Fibroblast of skin of left biceps (primary cell): ENCODE measurements at regions not wholly inside any gene's neighbourhood (a gene's known extent, or its start where the extent isn't known, plus 50 kb on each side); places are given as distances from the start of the nearest gene placed in this dataset.
A peak's percentile ranks its signal among the peaks of the same experiment; 100 is the strongest.

Source experiments
- DNase-seq, 2 experiments: peaks; one replicate each; pipeline ENCODE4 v3.0.0-alpha.2; 2013; ENCODE audit warnings: low read depth in 2 of 2

DNA sequence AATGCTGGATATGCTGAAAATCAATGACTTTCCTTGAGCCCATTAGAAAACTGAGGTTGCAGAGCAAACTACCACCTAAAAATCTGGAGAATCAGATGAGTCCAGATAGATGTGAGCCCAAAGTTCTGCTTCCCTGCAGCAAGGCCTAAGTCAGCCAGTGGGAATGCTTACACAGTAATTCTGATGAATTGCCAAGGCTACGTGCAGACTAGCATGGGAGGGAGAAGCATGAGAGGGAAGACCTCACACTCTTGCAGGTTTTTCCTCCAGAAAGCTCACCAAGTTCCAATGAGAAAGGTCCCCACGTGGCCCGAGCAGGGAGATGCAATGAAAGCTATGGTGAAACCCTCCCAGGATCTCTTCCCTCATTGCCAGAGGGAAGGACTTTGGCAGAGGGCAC lies 104.8 kb upstream of the SIRPA start:
- DNase-seq, result no peak

DNA sequence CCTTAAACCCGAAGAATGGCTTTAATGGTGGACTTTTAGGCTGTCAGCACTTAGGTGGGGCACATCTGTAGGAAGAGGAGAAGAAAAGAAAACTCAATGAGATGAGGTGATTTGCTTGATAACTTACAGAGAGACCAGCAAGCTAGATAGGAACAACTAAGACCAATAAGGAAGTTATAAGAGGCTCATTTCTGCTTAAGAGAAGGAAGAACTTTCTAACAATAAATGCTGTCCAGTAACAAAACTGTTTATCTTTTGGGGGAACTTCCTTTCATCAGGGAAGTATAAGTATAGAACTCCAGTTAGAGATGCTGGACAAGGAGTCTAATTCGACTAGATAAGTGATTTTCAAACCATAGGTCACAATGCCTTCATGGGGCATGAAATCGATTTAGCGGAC lies 107.2 kb upstream of the SIRPA start:
- no peak for DNase-seq

DNA sequence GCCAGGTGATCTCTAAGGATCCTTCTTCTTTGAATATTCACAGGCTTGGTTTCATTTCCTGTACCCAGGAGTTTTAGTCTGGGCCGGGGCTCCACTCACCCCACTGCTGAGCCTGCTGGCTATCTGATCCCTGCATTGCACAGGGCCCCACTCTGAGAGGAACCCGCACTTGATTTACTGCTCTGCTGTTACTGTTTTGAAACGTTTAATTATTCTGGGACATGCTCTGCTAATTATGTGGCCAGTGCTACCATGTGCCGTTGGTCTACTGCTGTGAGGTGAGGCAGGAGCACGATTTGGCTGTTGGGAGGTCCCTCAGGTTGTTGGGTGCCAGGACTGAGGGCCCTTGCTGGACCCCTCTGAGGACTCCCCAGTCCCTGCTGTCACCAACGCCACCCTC lies 108.7 kb upstream of the SIRPA start:
- DNase-seq, result no peak

DNA sequence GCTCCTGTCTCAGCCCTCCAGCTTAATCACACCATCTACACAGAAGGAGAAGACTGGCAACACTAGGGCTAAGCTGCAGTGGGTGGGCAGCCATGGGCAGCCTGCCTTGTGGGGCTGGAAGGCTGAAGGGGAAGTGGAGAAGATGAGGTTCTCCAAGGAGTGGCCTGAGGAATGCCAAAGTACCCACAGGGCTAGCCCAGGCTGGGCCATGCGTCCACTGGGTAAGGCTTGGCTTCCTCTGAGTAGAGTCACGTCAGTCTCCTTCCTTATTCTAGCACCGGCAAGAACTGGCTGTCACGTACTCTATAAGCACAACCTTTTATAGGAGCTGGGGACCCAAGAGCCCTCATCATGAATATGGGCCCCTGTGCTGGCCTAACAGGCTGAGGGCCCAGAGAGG lies 110.6 kb upstream of the SIRPA start:
- no peak for DNase-seq

DNA sequence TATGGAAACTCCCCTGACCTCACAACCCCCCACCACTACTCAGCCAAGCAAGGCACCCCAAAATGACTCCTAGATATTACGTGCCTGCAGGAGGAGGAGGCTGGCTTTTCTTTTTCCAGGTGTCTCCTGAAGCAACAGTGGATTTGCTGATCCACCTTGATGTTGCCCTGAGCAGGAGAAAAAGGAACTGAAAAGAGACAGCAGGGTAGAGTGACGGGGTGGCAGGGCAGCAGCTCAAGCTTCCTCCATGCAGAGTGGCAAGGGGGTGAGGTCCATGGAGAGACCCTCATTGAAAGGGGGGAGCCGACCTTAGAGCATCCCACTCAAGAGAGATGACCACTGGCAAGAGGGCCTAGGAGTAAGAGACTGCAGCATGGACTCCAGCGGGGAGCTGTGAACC lies 112.0 kb upstream of the SIRPA start:
- no peak for DNase-seq

DNA sequence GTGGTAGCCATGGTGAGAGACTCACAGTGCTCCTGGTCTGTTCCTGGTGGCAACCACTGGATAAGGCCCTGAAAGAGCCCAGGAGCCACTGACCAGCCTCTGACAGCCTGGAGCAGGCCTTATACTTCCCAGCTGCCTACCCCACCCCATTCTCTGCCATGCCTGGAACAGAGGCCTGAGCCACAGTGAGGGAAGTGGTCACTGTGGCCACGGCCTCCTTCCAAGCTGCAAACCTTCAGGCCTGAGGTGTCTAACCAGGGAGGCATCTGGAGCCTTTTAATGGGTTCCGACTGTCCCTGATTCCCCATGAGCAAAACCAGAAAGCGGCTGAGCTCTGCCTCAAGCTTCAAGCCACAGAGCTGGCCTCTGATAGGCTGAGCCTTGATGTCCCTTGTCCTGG lies 113.0 kb upstream of the SIRPA start:
- DNase-seq, result no peak

DNA sequence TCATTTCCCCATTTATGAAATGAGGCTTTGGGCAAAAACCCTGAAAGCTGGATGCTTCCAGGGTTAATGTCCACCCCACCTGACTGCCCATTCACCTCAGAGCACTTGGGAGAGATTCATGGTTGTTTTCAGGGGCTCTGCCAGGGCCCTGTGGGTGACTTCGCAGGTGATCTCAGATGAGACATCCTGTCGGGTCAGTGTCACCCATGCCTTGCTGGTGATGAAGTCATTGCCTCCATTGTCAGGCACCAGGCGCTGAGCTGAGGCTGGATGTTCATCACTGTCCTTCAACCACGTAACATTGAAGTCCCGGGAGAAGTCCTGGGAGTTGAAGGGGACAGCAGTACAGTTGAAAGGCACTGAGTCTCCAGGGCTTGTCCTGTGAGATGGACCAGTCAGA lies 115.6 kb upstream of the SIRPA start:
- DNase-seq, result no peak

DNA sequence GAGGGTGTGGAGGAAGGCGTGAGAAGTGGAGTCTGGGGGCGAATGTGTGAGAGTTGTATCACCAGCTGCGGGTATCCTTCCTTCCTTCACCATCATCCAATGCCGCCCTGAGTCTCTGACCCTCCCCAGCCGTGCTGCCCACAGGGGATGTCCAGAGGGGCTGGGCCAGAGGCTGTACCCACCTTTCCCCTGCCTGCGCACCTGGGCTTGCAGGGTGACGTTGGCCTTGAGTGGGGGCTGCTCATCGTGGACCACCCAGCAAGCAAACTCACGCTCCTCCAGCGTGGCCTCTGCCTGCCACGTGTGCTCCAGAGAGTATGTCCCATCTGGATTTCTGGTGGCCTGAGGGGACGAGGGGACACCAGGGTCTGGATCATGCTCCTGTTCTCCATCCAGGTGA lies 116.9 kb upstream of the SIRPA start:
- no peak for DNase-seq

DNA sequence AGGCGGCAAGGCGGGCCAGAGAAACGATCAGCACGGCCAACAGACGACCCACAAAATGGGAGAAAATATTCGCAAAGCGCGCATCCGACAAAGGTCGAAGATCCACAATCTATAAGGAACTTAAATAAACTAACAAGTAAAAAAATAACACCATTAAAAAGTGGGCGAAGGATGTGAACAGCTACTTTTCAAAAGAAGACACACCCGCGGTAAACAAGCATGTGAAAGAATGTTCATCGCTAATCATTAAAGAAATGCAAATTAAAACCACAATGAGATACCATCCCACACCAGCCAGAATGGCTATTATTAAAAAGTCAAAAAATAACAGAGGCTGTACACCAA lies 117.8 kb upstream of the SIRPA start:
- DNase-seq, result no peak

DNA sequence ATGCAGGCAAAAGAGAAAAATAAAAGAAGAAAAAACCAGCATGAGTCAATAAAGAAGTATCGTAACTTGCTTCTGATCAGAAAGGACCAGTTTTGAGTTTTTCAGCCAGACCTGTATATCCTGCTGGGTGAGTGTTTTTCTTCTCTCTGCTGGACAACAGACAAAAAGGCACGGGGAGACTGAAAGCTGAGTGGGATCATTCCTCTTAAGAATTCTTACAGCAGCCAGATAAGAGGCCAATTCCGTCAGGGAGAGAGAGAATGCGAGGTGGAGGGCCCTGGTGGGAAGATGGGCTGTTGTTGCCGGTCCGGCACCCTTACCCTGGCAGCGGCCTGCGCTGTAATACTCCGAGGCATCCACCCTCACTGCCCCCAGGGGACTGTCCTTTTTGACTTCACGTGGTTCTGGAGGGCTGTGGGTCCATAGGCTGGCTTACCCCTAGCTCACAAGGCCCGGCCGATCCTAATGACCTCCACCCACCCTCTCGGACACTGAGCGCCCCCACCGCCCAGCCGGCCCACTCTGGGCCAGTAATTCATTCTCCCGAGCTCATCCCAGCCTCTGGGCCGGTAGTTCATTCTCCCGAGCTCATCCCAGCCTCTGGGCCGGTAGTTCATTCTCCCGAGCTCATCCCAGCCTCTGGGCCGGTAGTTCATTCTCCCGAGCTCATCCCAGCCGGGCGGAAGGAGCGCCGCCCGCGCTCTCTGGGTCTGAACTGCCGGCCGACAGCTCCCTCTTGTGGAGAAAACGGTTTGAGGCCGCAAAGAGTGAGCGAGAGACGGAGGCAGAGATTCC lies 118.3 kb upstream of the SIRPA start:
- peak; percentile 76 to 78 for DNase-seq

DNA sequence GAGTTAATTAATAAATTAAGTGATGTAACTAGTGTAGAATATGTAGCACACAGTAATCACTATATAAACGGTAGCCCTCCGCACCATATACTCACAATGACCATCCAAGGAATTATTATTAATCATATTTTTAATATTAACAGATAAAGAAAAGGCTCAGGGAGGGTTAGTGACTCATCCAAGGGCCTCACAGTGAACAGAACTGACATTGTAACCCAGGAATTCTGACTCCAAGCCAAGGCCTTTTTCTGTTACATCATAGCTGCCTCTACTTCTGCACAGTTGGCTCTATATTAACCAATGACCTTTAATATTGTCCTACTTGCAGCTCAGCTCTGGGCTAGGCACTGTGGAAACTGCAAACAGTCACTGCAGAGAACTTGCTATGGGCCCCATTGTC lies 117.5 kb upstream of the SIRPG start:
- DNase-seq, result no peak

DNA sequence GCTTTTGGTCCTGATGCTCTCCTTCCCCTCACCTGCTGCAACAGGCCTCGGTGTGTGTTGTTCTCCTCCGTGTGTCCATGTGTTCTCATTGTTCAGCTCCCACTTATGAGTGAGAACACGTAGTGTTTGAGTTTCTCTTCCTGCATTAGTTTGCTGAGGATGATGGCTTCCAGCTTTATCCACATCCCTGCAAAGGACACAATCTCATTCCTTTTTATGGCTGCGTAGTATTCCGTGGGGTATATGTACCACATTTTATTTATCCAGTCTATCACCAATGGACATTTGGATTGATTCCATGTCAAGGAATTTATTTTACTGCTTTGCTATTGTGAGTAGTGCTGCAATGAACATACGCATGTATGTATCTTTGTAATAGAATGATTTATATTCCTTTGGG lies 116.9 kb upstream of the SIRPG start:
- DNase-seq, result no peak

DNA sequence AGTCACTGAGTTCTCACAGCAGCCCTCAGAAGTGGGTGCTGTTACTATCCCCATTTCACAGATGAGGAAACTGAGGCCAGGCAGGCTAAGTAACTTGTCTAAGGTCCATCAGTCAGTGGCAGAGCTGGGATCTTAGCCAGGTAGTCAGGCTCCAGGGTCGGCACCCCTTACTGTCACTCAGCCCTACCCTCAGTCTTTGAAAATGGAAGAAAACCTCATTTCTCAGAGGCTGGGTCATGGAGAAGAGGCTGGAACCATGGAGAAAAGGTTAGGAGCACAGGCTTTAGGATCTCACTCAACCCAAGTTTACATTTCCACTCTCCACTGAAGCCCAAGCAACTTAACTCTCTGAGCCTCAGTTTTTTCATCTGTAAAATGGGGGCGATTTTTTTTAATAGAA lies 116.2 kb upstream of the SIRPG start:
- DNase-seq, result no peak

DNA sequence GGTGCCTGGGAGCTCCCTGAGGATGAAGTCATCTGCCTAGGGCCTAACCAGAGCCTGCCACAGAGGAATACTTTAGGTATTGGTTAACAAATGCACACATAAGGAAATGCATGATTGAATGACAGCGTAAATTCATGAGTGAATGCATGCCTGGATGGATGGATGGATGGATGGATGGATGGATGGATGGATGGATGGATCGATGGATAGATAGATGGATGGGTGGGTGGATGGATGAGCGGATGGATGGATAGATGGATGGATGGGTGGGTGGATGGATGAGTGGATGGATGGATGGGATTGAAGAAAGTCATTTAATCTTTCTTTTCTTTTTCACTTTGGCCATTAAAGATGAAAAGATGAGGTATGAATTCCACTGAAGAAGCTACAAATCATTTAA lies 111.9 kb upstream of the SIRPG start:
- DNase-seq, result no peak

DNA sequence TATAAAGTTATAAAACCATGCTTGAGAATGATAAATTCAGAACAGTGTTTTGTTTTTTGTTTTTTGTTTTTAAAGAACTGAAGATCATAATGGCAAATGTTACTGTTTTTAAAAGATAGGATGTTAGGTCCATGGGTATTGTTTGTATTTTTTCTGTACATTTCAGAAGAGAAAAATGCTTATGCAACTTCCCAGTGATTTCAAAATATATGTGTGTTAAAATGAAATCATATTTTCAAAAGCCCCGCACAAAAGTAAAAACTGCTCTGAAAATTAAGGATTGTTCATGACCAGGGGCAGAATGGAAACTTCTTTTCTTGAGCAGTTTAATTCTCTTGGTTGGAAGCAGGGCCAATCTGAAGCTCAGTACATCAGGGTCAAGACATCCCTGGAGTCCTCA lies 109.2 kb upstream of the SIRPG start:
- no peak for DNase-seq

DNA sequence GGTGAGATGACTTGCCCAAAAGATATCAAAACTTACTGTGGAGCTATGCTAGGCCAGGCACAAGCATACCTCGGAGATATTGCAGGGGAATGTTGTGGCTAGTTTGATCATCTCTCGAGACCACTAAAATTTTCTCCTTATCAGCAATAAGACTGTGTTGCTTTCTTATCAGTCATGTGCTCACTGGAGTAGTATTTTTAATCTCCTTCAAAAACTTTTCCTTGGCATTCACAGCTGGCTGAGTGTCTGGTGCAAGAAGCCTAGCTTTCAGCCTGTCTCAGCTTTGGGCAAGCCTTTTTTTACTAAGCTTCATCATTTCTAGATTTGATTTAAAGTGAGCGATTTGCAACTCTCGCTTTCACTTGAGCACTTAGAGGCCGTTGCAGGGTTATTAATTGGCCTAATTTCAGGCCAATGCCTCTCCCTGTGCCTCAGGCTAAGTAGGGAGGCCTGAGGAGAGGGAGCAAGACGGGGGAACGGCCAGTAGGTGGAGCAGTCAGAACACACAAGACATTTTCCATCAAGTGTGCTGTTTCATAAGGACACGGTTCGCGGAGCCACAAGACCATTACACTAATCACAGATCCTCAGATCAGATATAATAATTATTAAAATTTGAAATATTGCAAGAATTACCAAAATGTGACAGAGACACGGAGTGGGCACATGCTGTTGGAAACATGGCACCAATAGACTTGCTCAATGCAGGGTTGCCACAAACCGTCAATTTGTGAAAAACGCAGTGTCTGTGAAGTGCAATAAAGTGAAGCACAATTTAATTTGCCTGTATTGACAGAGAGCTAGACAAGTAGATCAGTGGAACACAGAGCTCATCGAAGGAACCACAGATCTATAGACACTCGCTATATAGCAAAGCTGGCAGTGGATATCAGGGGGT lies 106.8 kb upstream of the SIRPG start:
- DNase-seq, result peak; percentile 35 to 36

DNA sequence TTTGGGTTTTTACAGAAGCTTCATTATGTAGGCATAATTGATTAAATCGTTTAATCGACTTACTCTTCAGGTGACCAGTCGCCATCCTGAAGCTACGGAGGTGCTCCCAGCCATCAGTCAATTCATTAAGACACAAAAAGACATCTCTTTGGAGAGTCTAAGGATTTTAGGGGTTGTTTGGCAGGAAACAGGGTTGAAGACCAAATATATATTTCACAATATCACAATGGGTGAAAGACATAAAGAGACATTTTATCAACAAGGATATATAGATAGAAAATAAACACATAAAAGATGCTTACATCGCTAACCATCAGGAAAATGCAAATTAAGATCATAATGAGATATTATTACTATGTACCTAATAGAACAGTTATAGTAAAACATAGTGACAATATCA lies 104.0 kb upstream of the SIRPG start:
- no peak for DNase-seq

DNA sequence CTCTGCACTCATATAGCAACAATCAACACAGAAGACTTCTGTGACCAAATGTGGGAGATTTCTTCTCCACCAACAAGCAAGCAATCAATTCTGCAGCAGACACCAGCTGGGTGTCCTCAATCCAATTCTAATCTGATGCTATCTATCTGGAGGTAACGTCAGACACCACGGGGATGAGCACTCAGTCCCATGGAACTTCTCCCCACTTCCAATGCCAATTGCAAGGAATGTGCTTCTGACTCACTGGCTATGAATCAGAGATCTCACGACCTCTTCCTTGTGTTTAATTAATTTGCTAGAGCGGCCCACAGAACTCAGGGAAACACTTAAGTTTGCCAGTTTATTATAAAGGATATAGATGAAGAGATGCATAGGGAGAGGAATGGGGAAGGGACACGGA lies 103.5 kb upstream of the SIRPG start:
- DNase-seq, result peak; percentile 14 to 24

DNA sequence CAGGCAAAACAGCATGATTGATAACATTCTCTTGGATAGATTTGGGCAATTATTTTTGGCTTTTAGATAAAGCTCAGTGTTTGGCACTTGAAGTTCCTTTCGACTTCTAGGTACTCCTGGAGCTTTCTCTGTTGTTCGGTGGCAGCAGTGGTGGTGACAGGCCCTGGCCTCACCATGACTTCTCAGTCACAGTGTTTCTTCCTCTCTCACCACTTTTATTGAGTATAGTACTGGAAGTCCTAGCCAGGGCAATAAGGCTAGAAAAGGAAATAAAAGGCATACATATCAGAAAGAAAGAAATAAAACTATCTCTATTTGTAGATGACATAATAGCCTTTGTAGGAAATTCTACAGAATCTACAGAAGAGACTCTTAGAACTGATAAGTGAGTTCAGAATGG lies 101.2 kb upstream of the SIRPG start:
- no peak for DNase-seq

DNA sequence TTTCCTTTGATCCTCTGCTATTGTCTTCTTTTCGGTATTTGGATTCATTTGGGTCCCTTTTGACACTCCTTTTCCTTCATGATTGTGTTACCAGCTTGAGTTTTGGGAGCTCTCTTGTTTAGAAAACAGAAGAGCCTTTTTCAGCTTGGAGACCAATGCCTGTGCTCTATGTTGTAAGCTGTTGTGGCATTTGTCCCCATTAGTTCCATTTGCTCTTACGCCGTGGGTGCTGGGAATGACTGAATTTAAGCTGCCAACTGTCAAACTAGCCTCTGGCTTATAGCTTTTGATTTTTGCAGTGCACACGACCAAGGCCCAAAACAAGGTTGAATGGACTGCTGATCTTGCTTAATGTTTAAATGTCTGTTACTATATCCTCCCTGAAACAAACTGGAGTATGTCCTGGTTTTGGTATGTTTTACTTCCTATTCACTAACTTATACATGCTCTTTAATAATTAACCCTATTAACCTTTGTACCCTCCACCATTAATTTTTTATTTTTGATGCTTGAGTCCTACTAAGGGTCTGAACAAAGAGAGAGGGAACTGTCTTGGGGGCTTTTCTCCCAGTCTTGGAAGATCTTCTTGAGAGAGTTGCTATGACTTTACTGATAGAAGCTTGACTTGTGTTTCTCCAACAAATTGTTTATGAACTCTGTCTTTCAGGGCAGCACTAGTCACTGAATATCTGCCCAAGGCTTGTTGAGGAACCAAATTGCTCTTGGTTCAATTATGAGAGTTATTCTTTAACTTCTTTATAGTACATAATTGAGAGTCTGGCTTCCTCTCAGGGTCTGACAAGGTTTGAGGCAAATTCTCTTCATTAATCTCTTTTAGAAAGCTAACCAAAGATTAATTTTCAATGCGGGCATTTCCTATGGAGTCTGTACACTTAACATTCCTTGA lies 100.3 kb upstream of the SIRPG start:
- DNase-seq, result no peak

DNA sequence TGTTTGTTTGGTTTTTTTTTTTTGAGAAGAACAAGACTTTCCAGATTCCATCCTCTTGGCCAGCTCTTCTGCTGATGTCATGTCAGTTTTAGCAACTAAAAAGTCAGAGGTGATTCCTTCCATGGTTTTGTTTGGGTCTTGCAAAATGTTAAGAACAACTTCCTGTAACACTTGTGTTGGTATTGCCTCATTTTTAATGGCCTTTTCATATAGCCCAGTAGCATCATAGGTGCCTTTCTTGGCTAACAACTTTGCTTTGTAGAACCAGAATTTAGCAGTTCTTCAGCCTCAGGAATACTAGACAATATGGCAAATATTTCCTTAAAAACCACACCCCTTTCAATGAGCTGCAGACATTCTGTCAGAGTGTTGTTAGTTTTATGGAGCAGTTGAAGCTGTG lies 99.5 kb upstream of the SIRPG start:
- DNase-seq, result no peak

DNA sequence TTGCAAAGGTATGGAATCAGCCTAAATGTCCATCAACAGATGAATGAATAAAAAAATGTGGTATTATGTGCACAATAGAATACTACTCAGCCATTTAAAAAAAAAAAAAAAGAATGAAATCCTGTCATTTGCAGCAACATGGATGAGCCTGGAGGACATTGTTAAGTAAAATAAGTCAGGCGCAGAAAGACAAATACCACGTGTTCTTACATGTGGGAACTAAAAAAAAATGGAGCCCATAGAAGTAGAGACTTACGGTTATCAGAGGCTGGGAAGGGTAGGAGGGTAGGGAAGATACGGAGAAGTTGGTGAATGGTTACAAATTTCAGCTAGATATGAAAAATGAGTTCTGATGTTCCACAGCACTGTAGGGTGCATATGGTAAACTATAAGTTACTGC lies 97.2 kb upstream of the SIRPG start:
- no peak for DNase-seq
